ENCODE measurements at regions not wholly inside any gene's neighbourhood (a gene's known extent, or its start where the extent isn't known, plus 50 kb on each side); places are given as distances from the start of the nearest gene placed in this dataset.
A peak's percentile ranks its signal among the peaks of the same experiment; 100 is the strongest.
"Not testable (repeated sequence)": the region's sequence is repeated elsewhere in the genome, so short reads cannot be mapped to it uniquely, and the experiment has no call there.

DNA sequence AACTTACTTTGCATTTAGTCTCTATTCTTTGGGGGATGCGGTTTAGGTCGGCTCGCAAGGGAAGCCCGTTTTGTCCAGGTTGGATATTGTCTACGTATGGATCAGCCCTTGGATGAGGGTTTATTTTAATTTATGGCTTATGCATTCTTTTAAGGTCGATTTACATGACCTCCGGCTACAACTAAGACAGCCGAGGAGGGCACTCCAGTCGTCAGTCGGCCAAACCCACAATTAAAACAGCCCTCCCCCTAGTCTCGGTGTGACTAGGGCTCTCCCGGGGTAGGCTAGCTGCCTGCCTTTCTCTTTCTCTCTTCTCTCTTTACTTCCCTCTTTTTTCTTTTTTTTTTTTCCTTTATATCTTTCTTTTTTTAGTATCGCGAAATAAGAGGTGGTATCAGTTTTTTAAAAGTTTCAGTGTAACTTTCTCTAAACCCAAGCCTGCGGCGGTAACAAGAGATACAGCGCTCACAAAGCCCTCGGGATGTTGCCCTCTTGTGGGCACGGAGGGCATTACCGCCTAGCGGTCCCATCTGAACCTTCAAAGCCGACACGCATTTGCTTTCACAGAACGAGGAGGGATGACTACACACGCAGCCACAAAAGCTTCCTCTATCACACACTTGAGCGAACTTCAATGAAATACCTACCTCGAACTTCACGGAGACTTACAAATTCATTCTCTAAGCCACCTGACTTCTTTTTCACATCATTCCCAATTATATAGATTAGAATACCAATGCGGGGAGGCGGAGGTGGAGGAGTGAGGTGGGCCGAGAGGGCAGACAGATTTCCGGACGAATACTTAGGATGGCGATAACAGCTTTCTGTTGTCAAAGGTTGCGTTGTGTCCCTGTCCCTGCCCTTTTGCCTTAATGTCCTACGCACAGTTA lies 132.3 kb upstream of the C11orf58 start:
- DNase-seq (ENCODE audit: low spot score) = peak; percentile 90

DNA sequence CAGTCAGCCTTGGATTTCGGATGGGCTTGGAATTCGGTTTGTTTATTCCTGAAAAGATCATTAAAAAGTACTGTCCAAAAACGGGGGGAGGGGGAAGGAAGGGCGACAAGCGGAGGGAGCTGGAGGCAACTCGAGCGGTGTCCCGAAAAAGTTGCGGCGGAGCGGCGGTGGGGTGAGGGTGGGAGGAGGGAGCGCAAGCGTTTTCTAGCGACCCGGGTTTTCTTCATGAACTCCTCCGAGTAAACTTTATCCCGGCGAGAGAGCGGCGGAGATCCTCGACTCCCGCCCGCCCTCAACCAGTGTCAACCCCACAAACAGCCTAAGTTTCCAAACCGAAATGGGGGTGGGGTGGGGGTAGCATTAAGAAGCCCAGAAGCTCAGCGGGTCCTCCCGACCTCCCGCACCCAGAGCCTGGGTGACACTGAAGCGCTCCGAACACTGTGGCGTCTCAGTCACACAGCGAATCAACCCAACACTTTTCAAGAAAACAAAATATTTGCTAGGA lies 133.0 kb upstream of the C11orf58 start:
- DNase-seq (ENCODE audit: low spot score) = peak; percentile 36

DNA sequence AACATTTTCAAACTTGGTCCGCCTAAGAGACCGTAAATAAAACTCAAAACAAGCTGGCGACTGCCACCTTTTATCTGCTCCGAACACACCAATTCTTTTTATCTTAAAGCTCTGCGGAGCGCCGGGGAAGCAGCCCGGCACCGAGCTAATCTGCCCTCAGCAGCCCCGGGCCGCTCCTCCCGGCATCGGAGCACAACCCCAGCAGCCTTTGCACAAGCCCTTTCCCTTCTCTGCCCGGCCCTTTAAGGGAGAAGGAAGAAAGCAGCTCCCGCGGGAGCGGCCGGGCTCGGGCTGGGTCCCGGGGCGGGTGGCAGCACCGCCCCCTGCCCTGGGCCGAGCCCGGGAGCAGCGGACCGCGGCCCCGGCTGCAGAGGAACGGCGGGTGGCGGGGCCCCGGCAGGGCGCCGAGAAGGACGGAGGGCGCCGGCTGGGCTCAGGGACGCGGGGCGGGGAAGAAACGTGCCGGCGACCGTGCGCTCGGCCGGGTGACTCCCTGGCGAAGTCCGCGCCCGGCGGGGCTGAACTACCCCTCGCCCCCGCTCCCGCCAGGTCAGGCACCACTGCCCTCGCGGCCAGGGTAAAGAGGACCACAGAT lies 133.6 kb upstream of the C11orf58 start:
- peak; percentile 74 for DNase-seq (ENCODE audit: low spot score)

DNA sequence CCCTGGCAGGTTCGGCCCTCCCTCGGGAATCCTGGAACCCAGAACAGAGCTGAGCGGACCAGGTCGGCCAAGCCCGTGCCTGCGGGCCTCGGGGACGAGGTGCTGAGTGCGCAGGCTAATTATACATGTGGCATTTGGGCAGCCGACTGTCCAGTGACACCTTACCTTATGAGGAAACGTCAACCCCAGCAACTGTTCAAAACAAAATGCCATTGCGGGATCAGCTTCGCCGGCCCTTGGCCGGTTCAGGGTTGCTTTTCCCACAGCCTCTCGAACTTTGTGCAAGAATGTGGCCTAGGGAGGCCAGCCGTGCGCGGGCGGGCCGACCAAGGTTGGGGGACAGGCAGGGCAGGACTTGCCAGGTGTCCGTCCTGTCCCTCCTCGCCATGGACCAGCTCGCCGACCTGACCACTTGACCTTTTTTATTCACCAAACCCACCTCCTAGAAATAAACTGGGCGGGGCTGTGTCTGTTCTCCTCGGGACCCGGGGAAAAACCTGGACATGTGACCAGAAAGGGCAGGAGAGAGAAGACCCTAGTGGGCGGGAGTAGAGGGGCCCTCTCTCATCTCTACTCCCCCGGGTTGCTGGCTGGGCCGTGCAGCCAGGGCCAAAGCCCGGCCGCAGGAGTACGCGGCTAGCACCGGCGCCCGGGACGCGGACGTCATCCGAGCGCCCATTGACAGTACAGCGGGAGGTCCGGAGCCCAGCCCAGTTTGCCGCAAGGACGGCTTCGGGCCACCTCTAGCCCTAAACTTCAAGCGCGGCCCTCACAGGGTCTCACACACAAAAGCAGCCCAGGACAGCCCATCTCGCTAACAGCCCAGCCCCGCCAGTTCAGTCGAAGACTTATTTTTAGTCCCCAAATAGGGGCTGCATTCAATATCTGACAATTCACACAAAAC lies 134.3 kb upstream of the C11orf58 start:
- peak; percentile 72 for DNase-seq (ENCODE audit: low spot score)

- DNase-seq (ENCODE audit: low spot score) = no peak
Observed at GRCh38 chr11:16603245-16603644, 135.2 kb upstream of the C11orf58 start.

DNA sequence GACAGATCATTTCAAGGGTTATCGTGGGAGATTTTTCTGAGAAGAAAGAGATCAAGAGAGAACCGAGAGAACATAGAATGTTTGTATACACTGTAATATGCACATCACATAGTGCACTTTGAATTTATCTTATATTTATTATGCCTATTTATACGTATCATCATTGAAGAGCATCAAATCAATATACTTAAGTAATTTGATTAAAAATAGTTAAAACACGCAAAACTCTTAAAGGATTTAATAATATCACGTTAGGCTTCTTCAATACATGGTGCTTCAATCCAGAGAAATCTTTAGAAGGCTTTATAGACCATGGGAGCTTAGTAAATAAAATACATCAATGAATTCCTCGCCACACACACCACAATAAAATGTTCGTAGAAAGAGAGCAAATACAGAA lies 139.5 kb upstream of the C11orf58 start:
- DNase-seq (ENCODE audit: low spot score) = no peak

DNA sequence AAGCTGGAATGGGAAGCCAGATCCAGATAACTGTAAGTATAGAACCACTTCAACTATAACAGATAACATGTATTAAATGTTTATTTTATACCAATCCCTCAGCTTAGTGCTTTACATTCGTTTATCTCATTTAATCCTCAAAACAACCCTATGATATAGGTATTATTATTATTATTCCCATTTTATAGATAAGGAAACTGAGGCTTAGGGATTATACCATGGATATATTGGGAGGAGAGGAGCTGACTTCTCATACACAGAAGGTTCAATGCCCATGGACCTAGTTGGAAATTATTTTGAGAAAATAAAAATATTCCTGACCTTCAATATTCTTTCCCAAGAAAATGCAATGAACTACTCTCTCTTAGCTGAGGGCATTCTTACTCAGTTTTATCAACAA lies 140.4 kb upstream of the C11orf58 start:
- DNase-seq (ENCODE audit: low spot score) = no peak

DNA sequence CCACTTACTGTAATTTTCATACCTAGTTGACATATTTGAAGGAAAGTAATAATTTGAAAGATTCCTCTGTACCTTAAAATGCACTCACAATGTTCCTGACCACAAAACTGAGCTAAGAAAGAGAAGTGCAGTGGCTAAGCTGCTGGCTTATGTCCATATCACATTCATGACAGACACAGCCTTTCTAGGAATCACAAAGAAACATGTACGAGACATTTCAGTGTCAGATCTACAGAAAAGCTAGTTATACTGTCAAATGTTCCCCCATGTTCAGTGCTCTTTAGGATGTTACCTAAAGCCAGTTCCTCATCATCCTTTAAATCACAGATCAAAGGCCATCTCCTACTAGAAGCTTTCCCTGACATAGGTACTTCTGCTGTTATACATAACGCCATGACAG lies 142.2 kb upstream of the C11orf58 start:
- no peak for DNase-seq (ENCODE audit: low spot score)

- no peak for DNase-seq (ENCODE audit: low spot score)
Observed at GRCh38 chr11:16591157-16591556, 147.3 kb upstream of the C11orf58 start.

DNA sequence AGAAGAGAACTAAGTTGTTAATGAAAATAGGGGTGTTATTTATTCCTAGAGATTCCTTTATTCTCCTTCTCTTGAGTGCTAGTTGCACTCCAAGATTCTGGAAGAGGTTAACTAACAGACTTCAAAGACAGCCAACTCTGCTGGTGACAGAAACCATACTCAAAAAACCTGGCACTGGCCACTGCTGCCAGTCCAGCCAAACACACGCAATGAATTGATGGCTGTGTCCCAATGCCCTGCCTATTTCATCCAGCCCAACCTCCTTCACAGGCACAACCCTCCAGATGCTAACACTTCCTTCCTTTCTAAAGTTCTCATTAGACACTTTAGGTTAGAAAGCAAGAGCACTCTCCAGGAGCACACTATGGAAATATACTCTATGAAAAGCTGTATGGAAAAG lies 150.8 kb upstream of the C11orf58 start:
- DNase-seq (ENCODE audit: low spot score) = no peak

DNA sequence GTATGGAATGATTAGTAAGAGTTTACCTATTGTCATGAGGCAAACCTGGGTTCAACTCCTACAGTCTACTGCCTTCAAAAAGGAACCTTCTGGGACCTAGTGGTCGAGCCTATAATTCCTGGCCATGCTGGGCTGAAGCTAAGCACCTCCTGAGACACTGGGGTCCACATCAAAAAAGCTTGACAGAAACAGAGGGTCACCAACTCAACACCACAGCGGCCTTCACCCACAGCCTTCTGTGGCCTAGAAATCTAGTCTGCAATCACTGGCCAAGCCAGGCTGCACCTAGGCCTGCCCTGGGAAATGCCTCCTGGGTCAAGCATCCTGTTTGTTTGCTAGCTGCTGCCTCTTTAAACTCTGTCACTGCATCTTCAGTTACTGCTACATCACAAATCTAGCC lies 153.9 kb upstream of the C11orf58 start:
- no peak for DNase-seq (ENCODE audit: low spot score)

- not testable (repeated sequence) for DNase-seq (ENCODE audit: low spot score)
Observed at GRCh38 chr11:16581078-16581477, 157.4 kb upstream of the C11orf58 start.

GRCh38 chr11:16577490-16577889 lies 161.0 kb upstream of the C11orf58 start:
- DNase-seq (ENCODE audit: low spot score) = no peak

DNA sequence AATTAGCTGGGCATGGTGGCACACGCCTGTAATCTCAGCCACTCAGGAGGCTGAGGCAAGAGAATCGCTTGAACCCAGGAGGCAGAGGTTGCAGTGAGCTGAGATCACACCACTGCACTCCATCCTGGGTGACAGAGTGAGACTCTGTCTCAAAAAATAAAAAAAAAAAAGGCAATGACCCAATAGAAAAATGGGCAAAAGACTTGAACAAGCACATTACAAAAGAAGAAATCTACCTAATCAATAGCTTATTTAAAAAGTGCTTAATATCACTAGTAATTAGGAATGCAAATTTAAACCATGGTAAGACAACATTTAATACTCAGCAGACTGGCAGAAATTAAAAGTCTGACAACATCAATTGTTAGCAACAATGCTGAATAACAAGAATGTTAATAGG lies 163.6 kb upstream of the C11orf58 start:
- DNase-seq (ENCODE audit: low spot score) = not testable (repeated sequence)

DNA sequence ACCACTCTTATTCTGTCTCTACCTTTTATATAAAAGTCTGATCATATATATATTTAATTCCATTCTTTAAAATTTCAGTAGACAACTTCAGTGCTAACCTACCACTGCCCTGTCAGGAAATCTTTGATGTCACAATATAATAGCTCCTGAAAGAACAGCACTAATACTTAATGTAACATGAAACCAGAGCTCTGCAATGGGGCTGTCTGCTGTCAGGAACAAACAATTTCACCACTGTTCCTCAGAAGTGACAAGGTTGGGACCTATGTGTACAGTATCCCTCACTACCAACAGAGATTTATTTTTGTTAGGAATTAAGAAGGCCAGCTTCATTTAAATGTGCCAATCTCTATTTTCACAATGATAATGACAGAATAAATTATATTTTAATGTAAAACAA lies 165.5 kb upstream of the C11orf58 start:
- no peak for DNase-seq (ENCODE audit: low spot score)

GRCh38 chr11:16561150-16561549 lies 177.3 kb upstream of the C11orf58 start:
- no peak for DNase-seq (ENCODE audit: low spot score)

DNA sequence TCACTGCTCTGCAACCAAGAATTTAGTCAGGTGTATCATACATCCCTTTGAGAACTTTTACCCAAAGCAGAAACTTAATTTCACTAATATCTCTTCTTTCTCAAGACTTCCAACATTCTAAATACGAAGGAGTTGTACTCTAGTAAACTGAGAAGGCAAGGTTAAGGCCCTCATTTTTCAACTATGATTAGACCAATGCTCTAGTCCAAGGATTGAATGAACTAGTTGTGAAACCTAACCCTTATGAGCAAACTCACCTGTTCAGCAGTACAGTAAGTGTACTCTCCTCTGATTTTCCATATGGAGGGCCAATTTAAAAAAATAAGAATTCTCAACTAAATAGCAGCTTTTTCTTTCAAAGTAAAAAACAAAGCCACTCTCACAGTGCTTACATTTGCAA lies 180.0 kb upstream of the C11orf58 start:
- DNase-seq (ENCODE audit: low spot score) = no peak

GRCh38 chr11:16555956-16556355 lies 182.5 kb upstream of the C11orf58 start:
- no peak for DNase-seq (ENCODE audit: low spot score)

- DNase-seq (ENCODE audit: low spot score) = no peak
Observed at GRCh38 chr11:16554361-16554760, 184.1 kb upstream of the C11orf58 start.

- no peak for DNase-seq (ENCODE audit: low spot score)
Observed at GRCh38 chr11:16547879-16548278, 190.6 kb upstream of the C11orf58 start.

- no peak for DNase-seq (ENCODE audit: low spot score)
Observed at GRCh38 chr11:16543642-16544041, 187.3 kb upstream of the SOX6 start.

- DNase-seq (ENCODE audit: low spot score) = no peak
Observed at GRCh38 chr11:16542353-16542752, 186.0 kb upstream of the SOX6 start.
